ENCODE measurements at regions not wholly inside any gene's neighbourhood (a gene's known extent, or its start where the extent isn't known, plus 50 kb on each side); places are given as distances from the start of the nearest gene placed in this dataset.

- Histone ChIP-seq H3K27ac (ENCODE audit: low read depth, low read length) (no peak overlapping the region), H3K9ac (ENCODE audit: low read length in 5 of 5) (no peak overlapping the region), H3K9me3 (ENCODE audit: control insufficient read depth in 5 of 5, low read length in 5 of 5) (no peaks in the 10 kb centered on the region), H3K36me3 (ENCODE audit: control insufficient read depth in 5 of 5, insufficient read depth in 5 of 5, low read length in 5 of 5) (no peaks in the 10 kb centered on the region), H3K4me1 (ENCODE audit: control insufficient read depth in 5 of 5, insufficient read depth in 5 of 5, low read length in 5 of 5) (peaks cover 0 to 23% (median 9%) of the 10 kb centered on the region in 5 donors), H3K27me3 (ENCODE audit: control insufficient read depth in 5 of 5, insufficient read depth in 4 of 5, low read length in 5 of 5) (peaks cover 0 to 9% (median 3%) of the 10 kb centered on the region in 5 donors), H3K4me3 (ENCODE audit: low read depth in 1 of 5, low read length in 5 of 5) (no peak overlapping the region)
Measured at GRCh38 chr9:87255431-87256155, 242.1 kb upstream of the DAPK1 start.

DNA sequence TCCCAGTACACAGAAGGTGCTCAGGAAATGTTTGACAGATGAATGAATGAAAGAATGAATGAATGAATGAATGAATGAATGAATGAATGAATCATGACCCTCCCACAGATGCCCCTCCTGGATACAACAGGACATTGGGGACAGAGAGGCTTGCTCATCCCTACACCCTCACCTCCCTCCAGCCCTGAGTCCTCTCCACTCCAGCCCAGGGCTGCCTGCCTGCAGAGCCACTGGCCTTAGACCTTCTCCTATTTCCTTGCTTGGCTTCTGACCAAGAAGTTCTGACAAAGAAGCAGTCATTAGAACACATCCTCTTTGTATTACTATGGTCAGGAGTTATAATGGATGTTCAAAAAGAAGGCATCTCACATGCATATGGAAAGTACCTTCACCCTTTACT, 240.7 kb upstream of the DAPK1 start:
- Histone ChIP-seq H3K9me3 (ENCODE audit: control insufficient read depth in 5 of 5, low read length in 5 of 5) (no peaks in the 10 kb centered on the region), H3K4me3 (ENCODE audit: low read depth in 1 of 5, low read length in 5 of 5) (no peak overlapping the region), H3K36me3 (ENCODE audit: control insufficient read depth in 5 of 5, insufficient read depth in 5 of 5, low read length in 5 of 5) (no peaks in the 10 kb centered on the region), H3K9ac (ENCODE audit: low read length in 5 of 5) (no peak overlapping the region), H3K27me3 (ENCODE audit: control insufficient read depth in 5 of 5, insufficient read depth in 4 of 5, low read length in 5 of 5) (peaks cover 0 to 9% (median 3%) of the 10 kb centered on the region in 5 donors), H3K27ac (ENCODE audit: low read depth, low read length) (no peak overlapping the region), H3K4me1 (ENCODE audit: control insufficient read depth in 5 of 5, insufficient read depth in 5 of 5, low read length in 5 of 5) (peaks cover 0 to 19% (median 9%) of the 10 kb centered on the region in 5 donors)

- Histone ChIP-seq H3K27me3 (ENCODE audit: control insufficient read depth in 5 of 5, insufficient read depth in 4 of 5, low read length in 5 of 5) (peaks cover 0 to 9% (median 3%) of the 10 kb centered on the region in 5 donors), H3K36me3 (ENCODE audit: control insufficient read depth in 5 of 5, insufficient read depth in 5 of 5, low read length in 5 of 5) (no peaks in the 10 kb centered on the region), H3K9ac (ENCODE audit: low read length in 5 of 5) (no peak overlapping the region), H3K9me3 (ENCODE audit: control insufficient read depth in 5 of 5, low read length in 5 of 5) (no peaks in the 10 kb centered on the region), H3K27ac (ENCODE audit: low read depth, low read length) (no peak overlapping the region), H3K4me1 (ENCODE audit: control insufficient read depth in 5 of 5, insufficient read depth in 5 of 5, low read length in 5 of 5) (peaks cover 0 to 18% (median 9%) of the 10 kb centered on the region in 5 donors), H3K4me3 (ENCODE audit: low read depth in 1 of 5, low read length in 5 of 5) (no peak overlapping the region)
Measured at GRCh38 chr9:87259543-87260518, 237.8 kb upstream of the DAPK1 start.

DNA sequence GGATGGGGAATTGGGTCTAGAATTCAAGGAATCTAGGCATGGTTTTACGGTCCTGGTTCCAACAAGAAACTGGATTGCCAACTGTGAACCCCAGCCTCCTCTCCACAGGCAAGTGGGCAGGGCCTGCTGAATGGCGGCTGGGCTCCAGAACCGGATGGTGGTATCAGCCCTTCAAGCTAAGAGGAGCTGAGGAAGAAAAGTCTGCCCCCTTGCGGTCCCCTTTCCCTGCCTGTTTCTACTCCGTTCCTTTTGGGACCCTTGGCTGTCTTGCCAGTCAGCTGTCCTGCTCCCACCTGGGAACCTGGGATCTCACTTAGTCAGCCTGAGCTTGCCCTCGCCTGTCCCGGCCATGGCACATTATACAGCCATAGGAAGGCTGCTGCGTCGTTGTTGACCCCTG, 234.4 kb upstream of the DAPK1 start:
- Histone ChIP-seq H3K9me3 (ENCODE audit: control insufficient read depth in 5 of 5, low read length in 5 of 5) (no peaks in the 10 kb centered on the region), H3K36me3 (ENCODE audit: control insufficient read depth in 5 of 5, insufficient read depth in 5 of 5, low read length in 5 of 5) (no peaks in the 10 kb centered on the region), H3K27me3 (ENCODE audit: control insufficient read depth in 5 of 5, insufficient read depth in 4 of 5, low read length in 5 of 5) (peaks cover 0 to 3% (median 0%) of the 10 kb centered on the region in 5 donors), H3K9ac (ENCODE audit: low read length in 5 of 5) (no peak overlapping the region), H3K4me3 (ENCODE audit: low read depth in 1 of 5, low read length in 5 of 5) (no peak overlapping the region), H3K4me1 (ENCODE audit: control insufficient read depth in 5 of 5, insufficient read depth in 5 of 5, low read length in 5 of 5) (peaks cover 0 to 13% (median 5%) of the 10 kb centered on the region in 5 donors), H3K27ac (ENCODE audit: low read depth, low read length) (no peak overlapping the region)

DNA sequence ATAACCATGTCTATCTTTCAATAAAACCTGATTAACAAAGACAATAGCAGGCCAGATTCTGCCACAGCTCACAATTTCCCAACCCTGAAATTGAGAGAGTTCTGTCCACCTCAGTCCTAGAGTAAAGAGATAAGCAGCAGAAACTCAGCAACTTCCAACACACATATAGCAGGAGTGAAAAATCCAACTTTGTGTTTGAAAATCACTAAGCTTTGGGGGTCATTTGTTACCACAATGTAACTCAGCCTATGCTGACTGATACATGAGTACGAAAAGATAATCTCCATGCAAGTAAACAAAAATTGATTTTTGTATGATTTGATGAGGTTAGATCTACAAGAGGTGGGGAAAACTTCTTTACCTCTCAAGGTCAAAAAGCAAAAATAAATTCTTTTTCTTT, 231.0 kb upstream of the DAPK1 start:
- Histone ChIP-seq H3K4me3 (ENCODE audit: low read depth in 1 of 5, low read length in 5 of 5) (no peak overlapping the region), H3K36me3 (ENCODE audit: control insufficient read depth in 5 of 5, insufficient read depth in 5 of 5, low read length in 5 of 5) (no peaks in the 10 kb centered on the region), H3K9ac (ENCODE audit: low read length in 5 of 5) (no peak overlapping the region), H3K27ac (ENCODE audit: low read depth, low read length) (peak overlapping the region; percentile 18), H3K4me1 (ENCODE audit: control insufficient read depth in 5 of 5, insufficient read depth in 5 of 5, low read length in 5 of 5) (peaks cover 0 to 20% (median 17%) of the 10 kb centered on the region in 5 donors), H3K27me3 (ENCODE audit: control insufficient read depth in 5 of 5, insufficient read depth in 4 of 5, low read length in 5 of 5) (peaks cover 0 to 8% (median 4%) of the 10 kb centered on the region in 5 donors), H3K9me3 (ENCODE audit: control insufficient read depth in 5 of 5, low read length in 5 of 5) (no peaks in the 10 kb centered on the region)

- Histone ChIP-seq H3K4me3 (ENCODE audit: low read depth in 1 of 5, low read length in 5 of 5) (no peak overlapping the region), H3K27me3 (ENCODE audit: control insufficient read depth in 5 of 5, insufficient read depth in 4 of 5, low read length in 5 of 5) (peaks cover 0 to 8% (median 4%) of the 10 kb centered on the region in 5 donors), H3K27ac (ENCODE audit: low read depth, low read length) (peak overlapping the region; percentile 18), H3K9ac (ENCODE audit: low read length in 5 of 5) (no peak overlapping the region), H3K36me3 (ENCODE audit: control insufficient read depth in 5 of 5, insufficient read depth in 5 of 5, low read length in 5 of 5) (no peaks in the 10 kb centered on the region), H3K4me1 (ENCODE audit: control insufficient read depth in 5 of 5, insufficient read depth in 5 of 5, low read length in 5 of 5) (peaks cover 0 to 20% (median 17%) of the 10 kb centered on the region in 5 donors), H3K9me3 (ENCODE audit: control insufficient read depth in 5 of 5, low read length in 5 of 5) (no peaks in the 10 kb centered on the region)
Measured at GRCh38 chr9:87267251-87268070, 230.2 kb upstream of the DAPK1 start.

GRCh38 chr9:87269296-87270176, 228.1 kb upstream of the DAPK1 start:
- Histone ChIP-seq H3K27ac (ENCODE audit: low read depth, low read length) (no peak overlapping the region), H3K9ac (ENCODE audit: low read length in 5 of 5) (no peak overlapping the region), H3K9me3 (ENCODE audit: control insufficient read depth in 5 of 5, low read length in 5 of 5) (no peaks in the 10 kb centered on the region), H3K27me3 (ENCODE audit: control insufficient read depth in 5 of 5, insufficient read depth in 4 of 5, low read length in 5 of 5) (peaks cover 0 to 8% (median 4%) of the 10 kb centered on the region in 5 donors), H3K4me1 (ENCODE audit: control insufficient read depth in 5 of 5, insufficient read depth in 5 of 5, low read length in 5 of 5) (peaks cover 0 to 20% (median 17%) of the 10 kb centered on the region in 5 donors), H3K36me3 (ENCODE audit: control insufficient read depth in 5 of 5, insufficient read depth in 5 of 5, low read length in 5 of 5) (no peaks in the 10 kb centered on the region), H3K4me3 (ENCODE audit: low read depth in 1 of 5, low read length in 5 of 5) (no peak overlapping the region)

- Histone ChIP-seq H3K4me1 (ENCODE audit: control insufficient read depth in 5 of 5, insufficient read depth in 5 of 5, low read length in 5 of 5) (peaks cover 0 to 20% (median 17%) of the 10 kb centered on the region in 5 donors), H3K9ac (ENCODE audit: low read length in 5 of 5) (no peak overlapping the region), H3K4me3 (ENCODE audit: low read depth in 1 of 5, low read length in 5 of 5) (peak overlapping the region in 1 of 5 donors; percentile 7), H3K27ac (ENCODE audit: low read depth, low read length) (no peak overlapping the region), H3K36me3 (ENCODE audit: control insufficient read depth in 5 of 5, insufficient read depth in 5 of 5, low read length in 5 of 5) (no peaks in the 10 kb centered on the region), H3K27me3 (ENCODE audit: control insufficient read depth in 5 of 5, insufficient read depth in 4 of 5, low read length in 5 of 5) (peaks cover 0 to 8% (median 4%) of the 10 kb centered on the region in 5 donors), H3K9me3 (ENCODE audit: control insufficient read depth in 5 of 5, low read length in 5 of 5) (no peaks in the 10 kb centered on the region)
Measured at GRCh38 chr9:87270221-87270847, 227.3 kb upstream of the DAPK1 start.
